ENCODE measurements at regions not wholly inside any gene's neighbourhood (a gene's known extent, or its start where the extent isn't known, plus 50 kb on each side); places are given as distances from the start of the nearest gene placed in this dataset.

- no peaks in the 10 kb centered on the region for H3K9me3 Mint-ChIP-seq (ENCODE audit: low read depth)
- no peak overlapping the region for H3K4me3 Mint-ChIP-seq (ENCODE audit: low read depth)
- no peak overlapping the region for H3K27ac Mint-ChIP-seq
- H3K27me3 Mint-ChIP-seq: no peaks in the 10 kb centered on the region
- peaks cover 12% of the 10 kb centered on the region for H3K4me1 Mint-ChIP-seq (ENCODE audit: low read depth)
- H3K36me3 Mint-ChIP-seq (ENCODE audit: insufficient read depth): no peaks in the 10 kb centered on the region
- DNase-seq (ENCODE audit: low spot score, unreplicated experiment): no peak
- TF ChIP-seq CTCF (IDR thresholded peaks at IDR 0.05; ENCODE audit: unreplicated experiment): no peak
Measured at GRCh38 chr12:114964841-114965240, 280.9 kb upstream of the TBX3 start.

- Mint-ChIP-seq H3K9me3 (ENCODE audit: low read depth) (no peaks in the 10 kb centered on the region), H3K36me3 (ENCODE audit: insufficient read depth) (no peaks in the 10 kb centered on the region), H3K4me1 (ENCODE audit: low read depth) (peaks cover 14% of the 10 kb centered on the region), H3K4me3 (ENCODE audit: low read depth) (no peak overlapping the region), H3K27me3 (no peaks in the 10 kb centered on the region), H3K27ac (no peak overlapping the region)
- no peak for TF ChIP-seq CTCF (IDR thresholded peaks at IDR 0.05; ENCODE audit: unreplicated experiment)
- no peak for DNase-seq (ENCODE audit: low spot score, unreplicated experiment)
Measured at GRCh38 chr12:114963846-114964245, 279.9 kb upstream of the TBX3 start.

- Mint-ChIP-seq H3K27ac (no peak overlapping the region), H3K36me3 (ENCODE audit: insufficient read depth) (no peaks in the 10 kb centered on the region), H3K9me3 (ENCODE audit: low read depth) (no peaks in the 10 kb centered on the region), H3K4me1 (ENCODE audit: low read depth) (peaks cover 14% of the 10 kb centered on the region), H3K4me3 (ENCODE audit: low read depth) (no peak overlapping the region), H3K27me3 (peaks cover 5% of the 10 kb centered on the region)
- TF ChIP-seq CTCF (IDR thresholded peaks at IDR 0.05; ENCODE audit: unreplicated experiment): no peak
- DNase-seq (ENCODE audit: low spot score, unreplicated experiment): no peak
Measured at GRCh38 chr12:114961491-114961890, 277.5 kb upstream of the TBX3 start.

GRCh38 chr12:114958538-114958937 is 274.6 kb upstream of the TBX3 start:
- Mint-ChIP-seq H3K9me3 (ENCODE audit: low read depth) (no peaks in the 10 kb centered on the region), H3K27ac (no peak overlapping the region)

GRCh38 chr12:114957225-114957624 is 273.2 kb upstream of the TBX3 start:
- Mint-ChIP-seq H3K27ac (no peak overlapping the region), H3K36me3 (ENCODE audit: insufficient read depth) (no peaks in the 10 kb centered on the region), H3K27me3 (peaks cover 6% of the 10 kb centered on the region), H3K4me3 (ENCODE audit: low read depth) (no peak overlapping the region), H3K9me3 (ENCODE audit: low read depth) (no peaks in the 10 kb centered on the region), H3K4me1 (ENCODE audit: low read depth) (peaks cover 8% of the 10 kb centered on the region)
- no peak for DNase-seq (ENCODE audit: low spot score, unreplicated experiment)
- TF ChIP-seq CTCF (IDR thresholded peaks at IDR 0.05; ENCODE audit: unreplicated experiment): no peak

More at GRCh38 chr12:114958538-114958937, 274.6 kb upstream of the TBX3 start:
- no peak overlapping the region for H3K4me3 Mint-ChIP-seq (ENCODE audit: low read depth)
- no peak for TF ChIP-seq CTCF (IDR thresholded peaks at IDR 0.05; ENCODE audit: unreplicated experiment)
- H3K4me1 Mint-ChIP-seq (ENCODE audit: low read depth): peaks cover 8% of the 10 kb centered on the region
- H3K27me3 Mint-ChIP-seq: peaks cover 6% of the 10 kb centered on the region
- DNase-seq (ENCODE audit: low spot score, unreplicated experiment): no peak
- H3K36me3 Mint-ChIP-seq (ENCODE audit: insufficient read depth): no peaks in the 10 kb centered on the region
